HepG2 (cell line): ENCODE measurements at regions not wholly inside any gene's neighbourhood (a gene's known extent, or its start where the extent isn't known, plus 50 kb on each side); places are given as distances from the start of the nearest gene placed in this dataset.

Source experiments
- ATAC-seq: fragments of 200-7000 bp; cut with Tn5 transposase; 3 replicates; pipeline ENCODE4 v1.9.1; 2020; ENCODE audit warnings: mild to moderate bottlenecking, moderate library complexity
- BruUV-seq: library from RNA; stranded (reverse); fragments of 400-500 nt; replicated peaks from 2 replicates; lab custom pipeline; 2021; lab: Mats Ljungman, UMichigan
- CTCF ChIA-PET: fragments of 300-600 bp; formaldehyde crosslinking; extraction: SDS; loops from one replicate; lab custom pipeline; 2021; ENCODE audit warnings: low total read pairs, inconsistent platforms, low intra/inter-chr PET ratio; lab: Yijun Ruan, JAX
- POLR2A ChIA-PET: fragments of 350-600 bp; sonication (Branson Sonifier 250); formaldehyde crosslinking; loops from one replicate; lab custom pipeline; 2020; ENCODE audit warnings: antibody characterized with exemption, inconsistent platforms; lab: Yijun Ruan, JAX
- DNase-seq: peaks from one replicate; pipeline ENCODE4 v3.0.0-alpha.2; 2015; ENCODE audit warnings: low spot score
- FAIRE-seq: peaks from 3 replicates; lab custom pipeline; 2011; peaks lifted over from hg19 to GRCh38; lab: Jason Lieb, UNC
- H2AFZ ChIP-seq: one replicate; pipeline ENCODE4 v1.6.1; 2011; ENCODE audit warnings: low read length, inconsistent platforms
- H3K27ac ChIP-seq: fragments of 300-600 bp; 3 replicates; pipeline ENCODE4 v1.8.0; 2011; ENCODE audit warnings: mixed run types, mild to moderate bottlenecking, mixed read lengths, low read length, inconsistent platforms; ENCODE audit not compliant: insufficient read depth; ENCODE audit errors: extremely low read length
- H3K27me3 ChIP-seq, 2 experiments: fragments of 200-600 bp in 1 of 2; 2 replicates in 1 of 2; 3 replicates in 1 of 2; pipeline versions ENCODE4 v1.6.0 to v1.8.0; 2011; ENCODE audit warnings: low read length in 2 of 2, mild to moderate bottlenecking in 2 of 2, moderate library complexity in 2 of 2, inconsistent platforms in 1 of 2; ENCODE audit not compliant: insufficient read depth in 2 of 2, control insufficient read depth in 1 of 2
- H3K36me3 ChIP-seq, 2 experiments: fragments of 200-600 bp in 1 of 2; replicated peaks in 1 of 2; 2 replicates in 1 of 2; 3 replicates in 1 of 2; pipeline versions ENCODE4 v1.5.1 to v1.8.0; 2011; ENCODE audit warnings: low read length in 2 of 2, inconsistent platforms in 1 of 2; ENCODE audit not compliant: insufficient read depth in 2 of 2, control insufficient read depth in 1 of 2
- H3K4me1 ChIP-seq: 2 replicates; pipeline ENCODE4 v1.5.1; 2012; ENCODE audit warnings: low read length, inconsistent platforms; ENCODE audit not compliant: insufficient read depth
- H3K4me2 ChIP-seq: 2 replicates; pipeline ENCODE4 v1.6.0; 2011; ENCODE audit warnings: low read depth, low read length, inconsistent platforms
- H3K4me3 ChIP-seq, 3 experiments: fragments of 200-600 bp in 1 of 3; sonication (generic), shearing (Covaris generic) in 1 of 3; replicated peaks in 1 of 3; 2 replicates each; pipeline ENCODE4 v1.5.1; 2011 to 2016; ENCODE audit warnings: low read length in 3 of 3, inconsistent platforms in 2 of 3, low read depth in 2 of 3, mild to moderate bottlenecking in 2 of 3, control low read depth in 1 of 3, mixed read lengths in 1 of 3; ENCODE audit not compliant: insufficient read depth in 1 of 3
- H3K79me2 ChIP-seq: one replicate; pipeline ENCODE4 v1.6.1; 2011; ENCODE audit warnings: low read length, inconsistent platforms; ENCODE audit not compliant: insufficient read depth
- H3K9ac ChIP-seq: 2 replicates; pipeline ENCODE4 v1.6.0; 2011; ENCODE audit warnings: mild to moderate bottlenecking, low read depth, low read length, inconsistent platforms; ENCODE audit not compliant: insufficient read depth
- H3K9me3 ChIP-seq: 2 replicates; pipeline ENCODE4 v1.5.1; 2012; ENCODE audit warnings: mild to moderate bottlenecking, low read length
- H4K20me1 ChIP-seq: 2 replicates; pipeline ENCODE4 v1.6.0; 2011; ENCODE audit warnings: inconsistent platforms, mild to moderate bottlenecking, low read length, moderate library complexity; ENCODE audit not compliant: insufficient read depth
- ELF3 ChIP-seq: IDR thresholded peaks from 2 replicates; pipeline ENCODE4 v1.6.1; 2016; ENCODE audit warnings: missing genetic modification reagents, missing compliant biosample characterization
- ETV6 ChIP-seq: sonication (generic); formaldehyde crosslinking; conservative IDR thresholded peaks from 2 replicates; pipeline ENCODE4 v1.4.0; 2020; ENCODE audit warnings: missing genetic modification reagents
- EZH2 ChIP-seq: conservative IDR thresholded peaks from 2 replicates; pipeline ENCODE4 v1.6.1; 2012; ENCODE audit warnings: mild to moderate bottlenecking, low read depth, low read length, moderate library complexity
- GRHL1 ChIP-seq: sonication (generic); formaldehyde crosslinking; conservative IDR thresholded peaks from 2 replicates; pipeline ENCODE4 v1.8.0; 2022; ENCODE audit warnings: missing genetic modification reagents
- MED13 ChIP-seq: sonication (generic); formaldehyde crosslinking; IDR thresholded peaks from 2 replicates; pipeline ENCODE4 v1.5.0; 2020; ENCODE audit warnings: missing genetic modification reagents
- RNF2 ChIP-seq: fragments of 450-650 bp; conservative IDR thresholded peaks from 2 replicates; pipeline ENCODE4 v1.6.1; 2016; ENCODE audit warnings: low read depth
- STAG1 ChIP-seq: sonication (generic); formaldehyde crosslinking; IDR thresholded peaks from 2 replicates; pipeline ENCODE4 v1.4.0; 2020; ENCODE audit warnings: missing genetic modification reagents
- TBP ChIP-seq: sonication (generic); formaldehyde crosslinking; IDR thresholded peaks from 2 replicates; pipeline ENCODE4 v1.5.0; 2020; ENCODE audit warnings: missing genetic modification reagents
- YEATS4 ChIP-seq: sonication (generic); formaldehyde crosslinking; IDR thresholded peaks from 2 replicates; pipeline ENCODE4 v1.4.0; 2020; ENCODE audit warnings: missing genetic modification reagents, borderline replicate concordance
- ZNF441 ChIP-seq: sonication (generic); formaldehyde crosslinking; IDR thresholded peaks from 2 replicates; pipeline ENCODE4 v1.7.0; 2021; ENCODE audit warnings: missing genetic modification reagents, borderline replicate concordance
- WGBS: methylation state at CpG from one replicate; pipeline ENCODE4 v1.1.6; 2017; ENCODE audit warnings: low lambda C conversion rate; 5-methylcytosine and 5-hydroxymethylcytosine counted together
- in situ Hi-C: cut with HindIII; loops from 2 replicates; pipeline ENCODE4 v1.10.0; 2017; ENCODE audit warnings: low pct_unique_long_range_greater_than_20kb; ENCODE audit not compliant: extremely low pct_ligation_motif_present
- intact Hi-C: fragments of 100-400 bp; cut with micrococcal nuclease; formaldehyde crosslinking; loops from one replicate; pipeline ENCODE4 v1.10.0; 2022; ENCODE audit not compliant: unreplicated experiment

DNA sequence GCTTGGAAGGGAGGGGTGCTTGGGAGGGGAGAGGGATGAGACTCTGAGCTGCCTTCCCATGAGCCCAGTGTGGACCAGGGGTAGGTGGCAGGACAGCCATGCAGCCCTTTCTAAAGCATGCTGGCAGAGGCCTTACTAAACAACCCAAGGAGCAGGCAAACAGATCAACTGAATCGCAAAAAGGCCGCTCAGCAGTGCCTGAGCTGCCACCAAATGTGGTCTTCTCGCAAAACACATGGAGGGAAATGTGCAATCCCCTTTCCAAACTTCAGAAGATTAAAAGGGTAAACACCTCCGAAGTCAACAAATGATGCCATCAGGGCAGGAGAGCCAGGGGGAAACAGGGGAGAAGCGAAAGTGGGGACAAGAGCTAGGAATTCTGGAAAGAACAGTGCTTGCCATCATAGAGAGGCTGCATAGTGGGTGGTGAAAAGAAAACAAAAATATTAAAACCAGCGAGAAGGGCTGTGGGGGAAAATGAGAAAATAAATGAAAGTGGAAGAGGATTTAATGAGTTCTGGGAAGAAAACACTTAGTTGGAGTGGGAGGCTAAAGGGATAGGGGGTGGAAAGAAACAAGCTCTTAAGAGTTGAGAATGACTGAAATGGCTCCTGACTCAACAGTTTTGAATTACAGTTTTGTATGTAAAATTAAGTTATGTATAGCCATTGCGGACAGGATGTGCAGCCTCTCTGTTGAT, 62.2 kb upstream of the ZNF32 start:
- whole genome bisulfite sequencing, result 32% methylated on average over 7 of the region's 7 CpGs
- ChIA-PET POLR2A (no interaction called here), CTCF (no interaction called here)
- FAIRE-seq, result no peak
- Histone ChIP-seq H2AFZ (no peak overlapping the region), H3K4me3 (no peak overlapping the region), H3K36me3 (no peaks in the 10 kb centered on the region), H3K9ac (no peak overlapping the region), H3K4me1 (0 out of 2 replicates have a peak, but pooled peaks cover 5% of the 10 kb centered on the region), H3K27ac (no peak overlapping the region), H3K4me2 (no peak overlapping the region), H3K79me2 (no peaks in the 10 kb centered on the region), H3K27me3 (peaks cover 0 to 2% of the 10 kb centered on the region in 2 experiments; a peak in 2 of 5 replicates), H4K20me1 (no peaks in the 10 kb centered on the region), H3K9me3 (no peaks in the 10 kb centered on the region)
- BruUV-seq, result no TSS peak
- intact Hi-C loops, result no loop called here
- no peak for ATAC-seq
- DNase-seq, result no peak
- TF ChIP-seq MED13 (CRISPR knock-in tag) (no peak), RNF2 (no peak), ETV6 (CRISPR knock-in tag) (no peak), TBP (no peak), EZH2 (no peak), GRHL1 (no peak), ELF3 (CRISPR knock-in tag) (no peak), ZNF441 (no peak), STAG1 (CRISPR knock-in tag) (no peak), YEATS4 (CRISPR knock-in tag) (no peak)
- in situ Hi-C loops, result no loop called here
